WERI-Rb-1 (cell line): ENCODE measurements at regions not wholly inside any gene's neighbourhood (a gene's known extent, or its start where the extent isn't known, plus 50 kb on each side); places are given as distances from the start of the nearest gene placed in this dataset.

Source experiments
- DNase-seq: peaks from one replicate; pipeline ENCODE4 v3.0.0-alpha.2; 2020
- H3K27ac ChIP-seq: fragments of 250-450 bp; sonication (Bioruptor Pico); 2 replicates; pipeline ENCODE4 v1.5.1; 2020; ENCODE audit warnings: mild to moderate bottlenecking, moderate library complexity
- H3K27me3 ChIP-seq: fragments of 250-450 bp; sonication (Bioruptor Pico); 2 replicates; pipeline ENCODE4 v1.5.1; 2021; ENCODE audit warnings: mild to moderate bottlenecking, low read depth, moderate library complexity; ENCODE audit not compliant: insufficient read depth, severe bottlenecking
- H3K36me3 ChIP-seq: fragments of 250-450 bp; sonication (Bioruptor Pico); 2 replicates; pipeline ENCODE4 v1.5.1; 2020; ENCODE audit warnings: mild to moderate bottlenecking, moderate library complexity
- H3K4me3 ChIP-seq: 2 replicates; pipeline ENCODE4 v1.5.1; 2011; ENCODE audit warnings: low read depth, mild to moderate bottlenecking, control low read depth, low read length
- H3K9me3 ChIP-seq: fragments of 250-450 bp; sonication (Bioruptor Pico); 2 replicates; pipeline ENCODE4 v1.5.1; 2021; ENCODE audit warnings: mild to moderate bottlenecking, moderate library complexity; ENCODE audit not compliant: severe bottlenecking
- TF ChIP-seq, protein P1 (sequence below): IDR thresholded peaks from 2 replicates; pipeline ENCODE4 v1.5.1; 2011; ENCODE audit warnings: low read depth, mild to moderate bottlenecking, control low read depth, inconsistent platforms, low read length

DNA sequence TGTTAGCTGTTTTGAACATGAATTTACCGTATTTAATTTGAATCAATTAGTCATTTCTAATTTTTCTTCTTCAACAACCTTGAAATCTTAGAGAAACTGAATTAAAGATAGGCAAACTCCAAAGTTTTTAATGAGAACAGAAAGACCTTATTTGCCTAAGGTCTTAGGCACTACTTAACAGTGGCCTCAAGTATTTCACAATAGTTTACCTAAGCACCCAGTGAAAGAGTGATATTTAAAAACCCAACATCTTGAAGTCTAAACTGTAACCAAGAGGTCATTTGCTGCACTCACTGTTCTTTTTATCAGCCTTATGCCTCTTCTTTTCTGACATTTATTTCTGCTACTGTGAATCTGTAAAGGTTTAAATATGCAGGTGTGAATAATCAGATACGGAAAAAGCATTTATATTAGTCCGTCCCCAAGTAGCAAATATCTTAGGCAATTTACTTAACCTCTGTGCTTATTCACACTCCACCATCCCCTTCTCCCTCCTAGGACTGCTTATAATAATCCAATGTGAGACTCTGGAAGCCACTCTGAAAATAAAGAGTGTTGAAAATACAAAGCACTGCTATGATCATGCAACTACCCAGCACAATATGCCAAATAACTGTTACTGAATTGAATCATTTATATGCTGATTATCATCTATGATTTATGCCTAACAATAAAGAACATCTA, 105.7 kb downstream of the ELAPOR2 start:
- TF ChIP-seq, protein P1, sequence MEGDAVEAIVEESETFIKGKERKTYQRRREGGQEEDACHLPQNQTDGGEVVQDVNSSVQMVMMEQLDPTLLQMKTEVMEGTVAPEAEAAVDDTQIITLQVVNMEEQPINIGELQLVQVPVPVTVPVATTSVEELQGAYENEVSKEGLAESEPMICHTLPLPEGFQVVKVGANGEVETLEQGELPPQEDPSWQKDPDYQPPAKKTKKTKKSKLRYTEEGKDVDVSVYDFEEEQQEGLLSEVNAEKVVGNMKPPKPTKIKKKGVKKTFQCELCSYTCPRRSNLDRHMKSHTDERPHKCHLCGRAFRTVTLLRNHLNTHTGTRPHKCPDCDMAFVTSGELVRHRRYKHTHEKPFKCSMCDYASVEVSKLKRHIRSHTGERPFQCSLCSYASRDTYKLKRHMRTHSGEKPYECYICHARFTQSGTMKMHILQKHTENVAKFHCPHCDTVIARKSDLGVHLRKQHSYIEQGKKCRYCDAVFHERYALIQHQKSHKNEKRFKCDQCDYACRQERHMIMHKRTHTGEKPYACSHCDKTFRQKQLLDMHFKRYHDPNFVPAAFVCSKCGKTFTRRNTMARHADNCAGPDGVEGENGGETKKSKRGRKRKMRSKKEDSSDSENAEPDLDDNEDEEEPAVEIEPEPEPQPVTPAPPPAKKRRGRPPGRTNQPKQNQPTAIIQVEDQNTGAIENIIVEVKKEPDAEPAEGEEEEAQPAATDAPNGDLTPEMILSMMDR = no peak
- no peaks in the 10 kb centered on the region for H3K36me3 ChIP-seq
- no peak for DNase-seq
- H3K9me3 ChIP-seq = no peaks in the 10 kb centered on the region
- H3K4me3 ChIP-seq = no peak overlapping the region
- H3K27ac ChIP-seq = no peak overlapping the region
- no peaks in the 10 kb centered on the region for H3K27me3 ChIP-seq

DNA sequence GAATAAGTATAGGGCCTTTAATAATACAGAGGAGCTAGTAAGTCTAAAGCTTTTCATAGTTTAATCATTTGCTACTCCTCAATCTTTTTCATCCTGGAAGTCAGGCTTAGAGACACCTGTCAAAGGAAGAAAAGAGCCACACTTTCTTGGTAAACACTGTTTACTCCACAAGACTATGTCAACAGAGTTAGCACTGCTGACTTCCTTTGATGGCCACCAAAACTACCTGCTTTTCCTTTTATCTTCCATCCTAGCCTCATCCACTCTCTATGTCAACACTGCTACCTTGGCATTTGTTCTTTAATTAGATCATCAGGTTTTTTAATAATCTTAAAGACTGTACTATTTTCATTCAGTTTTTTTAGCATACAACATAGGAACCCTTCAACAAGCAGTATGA, 106.2 kb downstream of the ELAPOR2 start:
- Histone ChIP-seq H3K4me3 (no peak overlapping the region), H3K27ac (no peak overlapping the region), H3K36me3 (no peaks in the 10 kb centered on the region), H3K27me3 (no peaks in the 10 kb centered on the region), H3K9me3 (no peaks in the 10 kb centered on the region)
- TF ChIP-seq, protein P1 = no peak
- no peak for DNase-seq

DNA sequence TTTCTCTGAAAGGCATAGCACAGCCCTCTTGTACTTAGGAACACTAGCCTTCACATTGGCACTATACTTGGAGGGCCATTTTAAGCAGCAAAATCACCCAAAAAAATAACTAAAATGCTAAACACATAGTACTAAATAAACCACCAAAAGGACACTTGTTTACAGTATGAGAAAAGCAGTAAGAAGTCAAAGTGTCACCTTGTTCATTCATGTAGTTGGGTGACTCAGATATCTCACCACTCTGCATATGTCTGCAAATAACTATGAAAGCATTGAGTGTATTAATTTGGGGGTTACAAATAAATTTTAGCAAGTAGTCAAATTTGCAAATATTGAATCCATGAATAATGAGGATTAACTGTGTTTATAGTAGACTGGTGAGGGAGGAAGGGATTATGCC, 107.6 kb downstream of the ELAPOR2 start:
- no peak for DNase-seq
- H3K9me3 ChIP-seq = no peaks in the 10 kb centered on the region
- no peak overlapping the region for H3K27ac ChIP-seq
- H3K36me3 ChIP-seq = no peaks in the 10 kb centered on the region
- no peak overlapping the region for H3K4me3 ChIP-seq
- no peaks in the 10 kb centered on the region for H3K27me3 ChIP-seq
- TF ChIP-seq, protein P1 = no peak

DNA sequence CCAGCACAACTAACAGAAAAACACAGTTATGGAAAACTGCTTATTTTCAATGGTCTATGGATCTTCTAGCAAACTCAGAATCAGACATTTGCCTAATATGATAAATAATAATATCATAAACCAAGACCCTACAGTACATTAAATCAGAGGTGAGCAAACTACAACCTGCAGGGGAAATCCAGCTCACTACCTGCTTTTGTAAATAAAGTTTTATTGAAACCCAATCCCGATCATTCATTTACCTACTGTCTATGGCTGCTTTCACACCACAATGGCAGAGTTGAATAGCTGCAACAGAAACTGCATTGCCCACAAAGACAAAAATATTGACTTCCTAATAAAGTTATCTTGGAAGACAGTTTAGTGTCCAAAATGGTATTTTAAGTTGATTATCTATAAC, 108.5 kb downstream of the ELAPOR2 start:
- Histone ChIP-seq H3K4me3 (no peak overlapping the region), H3K27ac (no peak overlapping the region), H3K27me3 (no peaks in the 10 kb centered on the region), H3K9me3 (no peaks in the 10 kb centered on the region), H3K36me3 (no peaks in the 10 kb centered on the region)
- TF ChIP-seq, protein P1 = no peak
- DNase-seq = no peak

DNA sequence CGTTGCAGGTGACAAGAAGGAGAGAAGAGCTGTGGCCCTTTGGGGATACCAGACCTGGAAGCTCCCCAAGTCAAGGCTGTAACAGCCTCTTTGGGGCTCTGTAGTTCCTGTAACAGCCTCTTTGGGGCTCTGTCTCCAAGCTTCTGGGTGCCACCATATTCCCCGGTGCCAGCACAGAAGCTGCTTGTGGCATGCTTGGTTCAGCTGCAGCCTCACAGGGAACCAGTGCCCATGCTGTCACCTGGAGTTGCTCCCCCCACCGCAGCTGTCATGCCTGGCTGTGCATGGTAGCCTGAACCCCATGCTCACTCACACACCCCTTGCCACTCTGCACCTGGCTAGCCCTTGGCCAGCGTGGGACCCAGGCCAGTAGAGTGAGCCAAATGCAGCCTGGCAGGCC, 109.1 kb downstream of the ELAPOR2 start:
- TF ChIP-seq, protein P1 = no peak
- no peak overlapping the region for H3K4me3 ChIP-seq

DNA sequence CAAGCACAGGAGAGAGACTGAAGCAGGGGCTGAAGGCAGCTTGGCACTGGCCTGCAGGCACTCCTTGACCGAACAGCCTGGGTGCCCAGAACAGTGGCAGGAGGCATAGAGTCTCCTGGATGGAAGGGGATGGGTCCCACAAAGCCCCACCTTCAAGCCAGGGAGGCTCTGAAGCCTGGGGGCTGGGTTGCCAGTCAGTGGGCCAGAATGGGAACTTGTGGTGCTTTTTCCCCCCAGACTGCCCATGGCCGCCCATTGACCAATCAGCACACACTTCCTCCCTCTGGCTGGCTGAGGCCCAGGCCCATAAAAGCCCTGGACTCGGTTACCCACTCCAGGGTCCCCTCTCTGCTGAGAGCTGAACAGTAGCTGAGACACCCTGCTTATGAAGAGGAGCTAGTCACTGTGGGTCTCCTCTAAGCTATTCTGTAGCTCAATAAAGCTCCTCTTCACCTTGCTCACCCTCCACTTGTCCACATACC, 109.6 kb downstream of the ELAPOR2 start:
- Histone ChIP-seq H3K4me3 (no peak overlapping the region), H3K9me3 (no peaks in the 10 kb centered on the region), H3K27ac (no peak overlapping the region), H3K27me3 (no peaks in the 10 kb centered on the region), H3K36me3 (no peaks in the 10 kb centered on the region)
- no peak for DNase-seq
- TF ChIP-seq, protein P1 = no peak

More for the DNA sequence above, 109.1 kb downstream of the ELAPOR2 start:
- DNase-seq = no peak
- Histone ChIP-seq H3K36me3 (no peaks in the 10 kb centered on the region), H3K27ac (no peak overlapping the region), H3K27me3 (no peaks in the 10 kb centered on the region), H3K9me3 (no peaks in the 10 kb centered on the region)
